H1 (cell line): ENCODE measurements at regions not wholly inside any gene's neighbourhood (a gene's known extent, or its start where the extent isn't known, plus 50 kb on each side); places are given as distances from the start of the nearest gene placed in this dataset.

Experiments used
- ASH2L ChIP-seq: fragments of 200-600, 300-600 bp; sonication (generic); IDR thresholded peaks from one replicate; pipeline ENCODE4 v1.7.1; 2017; ENCODE audit warnings: low read length
- ATF3 ChIP-seq: IDR thresholded peaks from 2 replicates; pipeline ENCODE4 v1.6.1; 2011; ENCODE audit warnings: low read depth, mild to moderate bottlenecking, low read length; ENCODE audit not compliant: insufficient read depth
- CBX5 ChIP-seq: fragments of 300-800, 300-1000 bp; sonication (generic); IDR thresholded peaks from 2 replicates; pipeline ENCODE4 v1.7.1; 2016; ENCODE audit warnings: antibody characterized with exemption, low read length, low read depth
- CREB1 ChIP-seq: IDR thresholded peaks from 2 replicates; pipeline ENCODE4 v1.6.1; 2012; ENCODE audit warnings: inconsistent platforms
- JUND ChIP-seq: IDR thresholded peaks from 2 replicates; pipeline ENCODE4 v1.6.1; 2011; ENCODE audit warnings: mild to moderate bottlenecking, improper control_type of control experiment, low read length
- KDM4A ChIP-seq: IDR thresholded peaks from one replicate; pipeline ENCODE4 v1.7.1; 2012; ENCODE audit warnings: low read depth, mild to moderate bottlenecking, moderate library complexity, low read length, inconsistent platforms; ENCODE audit not compliant: severe bottlenecking
- MAFK ChIP-seq: IDR thresholded peaks from 2 replicates; pipeline ENCODE4 v1.6.1; 2012; ENCODE audit warnings: low read depth, mild to moderate bottlenecking, improper control_type of control experiment, low read length
- POLR2AphosphoS5 ChIP-seq: IDR thresholded peaks from 2 replicates; pipeline ENCODE4 v1.6.1; 2011; ENCODE audit warnings: low read depth, low read length
- POU5F1 ChIP-seq: IDR thresholded peaks from 2 replicates; pipeline ENCODE4 v1.6.1; 2011; ENCODE audit warnings: low read depth, mild to moderate bottlenecking, low read length, moderate library complexity
- RAD21 ChIP-seq, 2 experiments: IDR thresholded peaks in 1 of 2; conservative IDR thresholded peaks in 1 of 2; 2 replicates each; pipeline ENCODE4 v1.6.1; 2011; ENCODE audit warnings: low read depth in 2 of 2, low read length in 2 of 2, improper control_type of control experiment in 1 of 2, inconsistent platforms in 1 of 2, mild to moderate bottlenecking in 1 of 2, moderate library complexity in 1 of 2
- RBBP5 ChIP-seq: IDR thresholded peaks from 2 replicates; pipeline ENCODE4 v1.7.1; 2012; ENCODE audit warnings: low read depth, mild to moderate bottlenecking, inconsistent platforms, low read length, moderate library complexity, borderline replicate concordance
- RXRA ChIP-seq: IDR thresholded peaks from 2 replicates; pipeline ENCODE4 v1.6.1; 2011; ENCODE audit warnings: low read depth, mild to moderate bottlenecking, low read length, moderate library complexity; ENCODE audit not compliant: insufficient read depth
- SIRT6 ChIP-seq: IDR thresholded peaks from one replicate; pipeline ENCODE4 v1.7.1; 2012; ENCODE audit warnings: low read length, inconsistent platforms
- SUZ12 ChIP-seq: fragments of 200-600 bp; sonication (generic); IDR thresholded peaks from 2 replicates; pipeline ENCODE4 v1.6.1; 2012; ENCODE audit warnings: mild to moderate bottlenecking, inconsistent platforms, low read length, moderate library complexity, mixed read lengths
- TAF1 ChIP-seq: IDR thresholded peaks from 2 replicates; pipeline ENCODE4 v1.6.1; 2011; ENCODE audit warnings: mild to moderate bottlenecking, low read depth, low read length
- TCF12 ChIP-seq: IDR thresholded peaks from 2 replicates; pipeline ENCODE4 v1.6.1; 2011; ENCODE audit warnings: low read depth, mild to moderate bottlenecking, low read length
- ZNF274 ChIP-seq: IDR thresholded peaks from 2 replicates; pipeline ENCODE4 v1.7.0; 2012; ENCODE audit warnings: low read length, borderline replicate concordance; ENCODE audit errors: extremely low read depth

- TF ChIP-seq SIRT6 (no peak), ZNF274 (no peak), MAFK (no peak), TCF12 (no peak), JUND (no peak), ATF3 (no peak), CREB1 (no peak), TAF1 (peak; percentile 94), ASH2L (peak; percentile 62), RXRA (no peak), SUZ12 (no peak), KDM4A (no peak), POLR2AphosphoS5 (peak; percentile 93), CBX5 (no peak), RBBP5 (no peak), RAD21 (IDR thresholded peaks at IDR 0.05 in 1 of 2, conservative IDR thresholded peaks at IDR 0.05 in 1 of 2; ENCODE audit: low read depth in 2 of 2, low read length in 2 of 2) (no peak), POU5F1 (no peak)
Measured at GRCh38 chr6:27836783-27837624, 75.2 kb downstream of the OR2B2 start (continued).
